PFSK-1 (cell line): ENCODE measurements at regions not wholly inside any gene's neighbourhood (a gene's known extent, or its start where the extent isn't known, plus 50 kb on each side); places are given as distances from the start of the nearest gene placed in this dataset.

ENCODE experiments used
- FOXP2 ChIP-seq: optimal IDR thresholded peaks from 2 replicates; pipeline ENCODE3; 2011; ENCODE audit warnings: borderline replicate concordance, control low read depth, inconsistent platforms; ENCODE audit not compliant: insufficient read depth; ENCODE audit errors: extremely low read length, extremely low read depth
- POLR2AphosphoS5 ChIP-seq: IDR thresholded peaks from 2 replicates; pipeline ENCODE4 v1.6.1; 2012; ENCODE audit warnings: low read depth, mild to moderate bottlenecking, control low read depth, low read length, moderate library complexity
- REST ChIP-seq, 2 experiments: IDR thresholded peaks; 2 replicates each; pipeline versions ENCODE4 v1.6.1 to v1.8.0; 2011 to 2012; ENCODE audit warnings: low read depth in 2 of 2, low read length in 2 of 2, control low read depth in 1 of 2, inconsistent platforms in 1 of 2, mild to moderate bottlenecking in 1 of 2, moderate library complexity in 1 of 2; ENCODE audit not compliant: insufficient read depth in 1 of 2
- SIN3A ChIP-seq: IDR thresholded peaks from 2 replicates; pipeline ENCODE4 v1.6.1; 2012; ENCODE audit warnings: mild to moderate bottlenecking, low read length, moderate library complexity, borderline replicate concordance; ENCODE audit not compliant: insufficient read depth
- TAF1 ChIP-seq: IDR thresholded peaks from 2 replicates; pipeline ENCODE4 v1.6.1; 2012; ENCODE audit warnings: low read length, control low read depth, borderline replicate concordance; ENCODE audit not compliant: insufficient read depth

GRCh38 chr20:51329845-51330244 is 212.7 kb downstream of the NFATC2 start:
- no peak for TF ChIP-seq SIN3A

GRCh38 chr20:51327251-51327841 is 215.2 kb downstream of the NFATC2 start:
- TF ChIP-seq TAF1 (no peak), REST (IDR thresholded peaks at IDR 0.05; ENCODE audit: insufficient read depth in 1 of 2, low read depth in 2 of 2, low read length in 2 of 2) (no peak), FOXP2 (no peak), SIN3A (no peak), POLR2AphosphoS5 (no peak)

- no peak for TF ChIP-seq REST (IDR thresholded peaks at IDR 0.05; ENCODE audit: insufficient read depth in 1 of 2, low read depth in 2 of 2, low read length in 2 of 2)
- no peak for TF ChIP-seq TAF1
- no peak for TF ChIP-seq SIN3A
- no peak for TF ChIP-seq POLR2AphosphoS5
- no peak for TF ChIP-seq FOXP2
These were observed 216.2 kb downstream of the NFATC2 start for GRCh38 chr20:51326201-51326819.

GRCh38 chr20:51322164-51322707 is 220.3 kb downstream of the NFATC2 start:
- TF ChIP-seq TAF1 (no peak), FOXP2 (no peak), POLR2AphosphoS5 (no peak), SIN3A (no peak), REST (IDR thresholded peaks at IDR 0.05; ENCODE audit: insufficient read depth in 1 of 2, low read depth in 2 of 2, low read length in 2 of 2) (no peak)

- TF ChIP-seq TAF1: no peak
- TF ChIP-seq REST (IDR thresholded peaks at IDR 0.05; ENCODE audit: insufficient read depth in 1 of 2, low read depth in 2 of 2, low read length in 2 of 2): no peak
- no peak for TF ChIP-seq POLR2AphosphoS5
- TF ChIP-seq FOXP2: no peak
- TF ChIP-seq SIN3A: no peak
These were observed 221.0 kb downstream of the NFATC2 start for GRCh38 chr20:51321343-51322163.
